Liver (tissue), 3 donors: ENCODE measurements at regions not wholly inside any gene's neighbourhood (a gene's known extent, or its start where the extent isn't known, plus 50 kb on each side); places are given as distances from the start of the nearest gene placed in this dataset.

Experiments
- JUND ChIP-seq, 2 donors: IDR thresholded peaks; 2 replicates each; pipeline ENCODE4 v1.6.1; 2016; ENCODE audit warnings: antibody characterized with exemption in 2 of 2
- RXRA ChIP-seq, 2 donors: IDR thresholded peaks; 2 replicates each; pipeline ENCODE4 v1.6.1; 2017 to 2018; ENCODE audit warnings: antibody characterized with exemption in 2 of 2, mild to moderate bottlenecking in 1 of 2
- TF ChIP-seq, protein P1 (sequence below): fragments of 150-350 bp; IDR thresholded peaks from 2 replicates; pipeline ENCODE4 v1.5.1; 2017; ENCODE audit warnings: improper control_type of control experiment, low read depth, low read length; ENCODE audit not compliant: missing input control
- TF ChIP-seq, protein P2 (sequence below): IDR thresholded peaks from 2 replicates; pipeline ENCODE4 v1.6.1; 2016; ENCODE audit warnings: antibody characterized with exemption, mild to moderate bottlenecking
- donor health status: healthy.
- donor health status: healthy.

DNA sequence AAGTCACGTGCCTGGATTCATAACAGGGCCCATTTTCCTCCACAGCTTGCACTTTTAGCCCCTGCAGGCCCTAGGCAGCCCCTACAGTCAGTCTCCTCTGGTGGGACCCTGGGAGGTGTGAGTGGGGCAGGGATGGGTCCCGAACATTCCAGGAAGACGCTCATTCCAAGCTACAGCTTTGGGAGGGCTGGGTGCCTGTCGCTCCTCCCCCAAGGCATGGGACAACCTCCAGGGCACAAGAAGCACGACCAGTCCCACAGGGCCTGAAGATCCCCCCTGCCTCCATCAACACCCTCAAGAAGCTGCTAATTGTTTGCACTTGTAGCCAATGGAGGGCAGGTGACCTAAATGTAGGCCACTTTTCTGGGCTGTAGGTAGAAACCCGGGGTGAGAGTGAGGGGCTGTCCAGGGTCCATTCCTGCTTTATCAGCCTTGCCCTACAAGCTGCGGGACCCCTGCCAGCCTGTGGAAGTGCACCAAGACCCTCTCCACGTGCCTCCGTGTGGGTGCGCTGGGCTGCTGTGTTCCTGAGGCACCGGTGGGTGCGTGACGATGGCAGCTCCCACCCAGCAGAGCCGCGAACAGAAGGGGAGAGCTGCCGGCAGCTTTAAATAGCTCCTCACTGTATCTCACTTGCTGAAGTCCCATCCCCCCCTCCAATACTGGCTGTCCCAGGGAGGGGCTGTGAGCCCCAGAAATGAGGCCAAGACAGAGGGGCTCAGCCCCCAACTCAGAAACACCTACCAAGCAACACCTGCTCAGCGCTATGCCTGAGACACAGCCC, 91.9 kb upstream of the ARAP3 start:
- no peak for TF ChIP-seq JUND (IDR thresholded peaks at IDR 0.05)
- TF ChIP-seq, protein P1, sequence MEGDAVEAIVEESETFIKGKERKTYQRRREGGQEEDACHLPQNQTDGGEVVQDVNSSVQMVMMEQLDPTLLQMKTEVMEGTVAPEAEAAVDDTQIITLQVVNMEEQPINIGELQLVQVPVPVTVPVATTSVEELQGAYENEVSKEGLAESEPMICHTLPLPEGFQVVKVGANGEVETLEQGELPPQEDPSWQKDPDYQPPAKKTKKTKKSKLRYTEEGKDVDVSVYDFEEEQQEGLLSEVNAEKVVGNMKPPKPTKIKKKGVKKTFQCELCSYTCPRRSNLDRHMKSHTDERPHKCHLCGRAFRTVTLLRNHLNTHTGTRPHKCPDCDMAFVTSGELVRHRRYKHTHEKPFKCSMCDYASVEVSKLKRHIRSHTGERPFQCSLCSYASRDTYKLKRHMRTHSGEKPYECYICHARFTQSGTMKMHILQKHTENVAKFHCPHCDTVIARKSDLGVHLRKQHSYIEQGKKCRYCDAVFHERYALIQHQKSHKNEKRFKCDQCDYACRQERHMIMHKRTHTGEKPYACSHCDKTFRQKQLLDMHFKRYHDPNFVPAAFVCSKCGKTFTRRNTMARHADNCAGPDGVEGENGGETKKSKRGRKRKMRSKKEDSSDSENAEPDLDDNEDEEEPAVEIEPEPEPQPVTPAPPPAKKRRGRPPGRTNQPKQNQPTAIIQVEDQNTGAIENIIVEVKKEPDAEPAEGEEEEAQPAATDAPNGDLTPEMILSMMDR = no peak
- TF ChIP-seq, protein P2, sequence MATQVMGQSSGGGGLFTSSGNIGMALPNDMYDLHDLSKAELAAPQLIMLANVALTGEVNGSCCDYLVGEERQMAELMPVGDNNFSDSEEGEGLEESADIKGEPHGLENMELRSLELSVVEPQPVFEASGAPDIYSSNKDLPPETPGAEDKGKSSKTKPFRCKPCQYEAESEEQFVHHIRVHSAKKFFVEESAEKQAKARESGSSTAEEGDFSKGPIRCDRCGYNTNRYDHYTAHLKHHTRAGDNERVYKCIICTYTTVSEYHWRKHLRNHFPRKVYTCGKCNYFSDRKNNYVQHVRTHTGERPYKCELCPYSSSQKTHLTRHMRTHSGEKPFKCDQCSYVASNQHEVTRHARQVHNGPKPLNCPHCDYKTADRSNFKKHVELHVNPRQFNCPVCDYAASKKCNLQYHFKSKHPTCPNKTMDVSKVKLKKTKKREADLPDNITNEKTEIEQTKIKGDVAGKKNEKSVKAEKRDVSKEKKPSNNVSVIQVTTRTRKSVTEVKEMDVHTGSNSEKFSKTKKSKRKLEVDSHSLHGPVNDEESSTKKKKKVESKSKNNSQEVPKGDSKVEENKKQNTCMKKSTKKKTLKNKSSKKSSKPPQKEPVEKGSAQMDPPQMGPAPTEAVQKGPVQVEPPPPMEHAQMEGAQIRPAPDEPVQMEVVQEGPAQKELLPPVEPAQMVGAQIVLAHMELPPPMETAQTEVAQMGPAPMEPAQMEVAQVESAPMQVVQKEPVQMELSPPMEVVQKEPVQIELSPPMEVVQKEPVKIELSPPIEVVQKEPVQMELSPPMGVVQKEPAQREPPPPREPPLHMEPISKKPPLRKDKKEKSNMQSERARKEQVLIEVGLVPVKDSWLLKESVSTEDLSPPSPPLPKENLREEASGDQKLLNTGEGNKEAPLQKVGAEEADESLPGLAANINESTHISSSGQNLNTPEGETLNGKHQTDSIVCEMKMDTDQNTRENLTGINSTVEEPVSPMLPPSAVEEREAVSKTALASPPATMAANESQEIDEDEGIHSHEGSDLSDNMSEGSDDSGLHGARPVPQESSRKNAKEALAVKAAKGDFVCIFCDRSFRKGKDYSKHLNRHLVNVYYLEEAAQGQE = no peak
- TF ChIP-seq RXRA (IDR thresholded peaks at IDR 0.05) = no peak
